HepG2 (cell line): ENCODE measurements at regions not wholly inside any gene's neighbourhood (a gene's known extent, or its start where the extent isn't known, plus 50 kb on each side); places are given as distances from the start of the nearest gene placed in this dataset.
A peak's percentile ranks its signal among the peaks of the same experiment; 100 is the strongest.

Source experiments
- ATAD3A ChIP-seq: sonication (generic); formaldehyde crosslinking; IDR thresholded peaks from 2 replicates; pipeline ENCODE4 v1.4.0; 2020; ENCODE audit warnings: missing genetic modification reagents
- BCL6 ChIP-seq: IDR thresholded peaks from 2 replicates; pipeline ENCODE4 v1.6.1; 2016; ENCODE audit warnings: missing genetic modification reagents, missing compliant biosample characterization
- FOSL2 ChIP-seq: sonication (generic); formaldehyde crosslinking; IDR thresholded peaks from 2 replicates; pipeline ENCODE4 v1.4.0; 2020; ENCODE audit warnings: missing genetic modification reagents
- HOXA3 ChIP-seq: sonication (generic); formaldehyde crosslinking; IDR thresholded peaks from 2 replicates; pipeline ENCODE4 v1.5.0; 2020; ENCODE audit warnings: missing genetic modification reagents
- PRPF4 ChIP-seq: fragments of 200-400 bp; formaldehyde crosslinking; IDR thresholded peaks from 2 replicates; pipeline ENCODE4 v1.6.1; 2016; ENCODE audit warnings: low read length, low read depth; ENCODE audit not compliant: poor library complexity, severe bottlenecking
- RCOR2 ChIP-seq: IDR thresholded peaks from 2 replicates; pipeline ENCODE4 v1.6.1; 2016; ENCODE audit warnings: missing biosample characterization, missing genetic modification reagents
- SIX1 ChIP-seq: sonication (generic); formaldehyde crosslinking; IDR thresholded peaks from 2 replicates; pipeline ENCODE4 v1.4.0; 2020; ENCODE audit warnings: missing genetic modification reagents, borderline replicate concordance
- SOX5 ChIP-seq: IDR thresholded peaks from 2 replicates; pipeline ENCODE4 v1.6.1; 2016; ENCODE audit warnings: borderline replicate concordance
- ZBTB1 ChIP-seq: sonication (generic); formaldehyde crosslinking; IDR thresholded peaks from 2 replicates; pipeline ENCODE4 v1.4.0; 2020; ENCODE audit warnings: missing genetic modification reagents, borderline replicate concordance
- ZNF160 ChIP-seq: sonication (generic); formaldehyde crosslinking; IDR thresholded peaks from 2 replicates; pipeline ENCODE4 v1.8.0; 2022; ENCODE audit warnings: mild to moderate bottlenecking, inconsistent platforms, missing genetic modification reagents
- ZNF382 ChIP-seq: sonication (generic); formaldehyde crosslinking; IDR thresholded peaks from 2 replicates; pipeline ENCODE4 v1.5.0; 2020; ENCODE audit warnings: missing genetic modification reagents, mild to moderate bottlenecking, borderline replicate concordance
- ZNF556 ChIP-seq: sonication (generic); formaldehyde crosslinking; IDR thresholded peaks from 2 replicates; pipeline ENCODE4 v1.4.0; 2020; ENCODE audit warnings: mild to moderate bottlenecking, missing genetic modification reagents, borderline replicate concordance
- ZNF569 ChIP-seq: sonication (generic); formaldehyde crosslinking; IDR thresholded peaks from 2 replicates; pipeline ENCODE4 v1.5.0; 2020; ENCODE audit warnings: mild to moderate bottlenecking, missing genetic modification reagents, moderate library complexity, borderline replicate concordance
- ZNF713 ChIP-seq: sonication (generic); formaldehyde crosslinking; IDR thresholded peaks from 2 replicates; pipeline ENCODE4 v1.4.0; 2020; ENCODE audit warnings: mild to moderate bottlenecking, missing genetic modification reagents
- ZNF780A ChIP-seq: sonication (generic); formaldehyde crosslinking; IDR thresholded peaks from 2 replicates; pipeline ENCODE4 v1.8.0; 2022; ENCODE audit warnings: mild to moderate bottlenecking, missing genetic modification reagents, moderate library complexity
- TF ChIP-seq, protein P1 (sequence below): sonication (generic); formaldehyde crosslinking; conservative IDR thresholded peaks from 2 replicates; pipeline ENCODE4 v1.4.0; 2020; ENCODE audit warnings: mild to moderate bottlenecking, missing genetic modification reagents, moderate library complexity
- TF ChIP-seq, protein P2 (sequence below): sonication (generic); formaldehyde crosslinking; IDR thresholded peaks from 2 replicates; pipeline ENCODE4 v1.8.0; 2022; ENCODE audit warnings: low read depth, missing genetic modification reagents
- TF ChIP-seq, protein P3 (sequence below): sonication (generic); formaldehyde crosslinking; IDR thresholded peaks from 2 replicates; pipeline ENCODE4 v1.5.0; 2020; ENCODE audit warnings: mild to moderate bottlenecking, missing genetic modification reagents, borderline replicate concordance
- TF ChIP-seq, protein P4 (sequence below): IDR thresholded peaks from 2 replicates; pipeline ENCODE4 v1.6.1; 2016; ENCODE audit warnings: missing genetic modification reagents, missing compliant biosample characterization
- TF ChIP-seq, protein P5 (sequence below): sonication (generic); formaldehyde crosslinking; IDR thresholded peaks from 2 replicates; pipeline ENCODE4 v1.5.0; 2020; ENCODE audit warnings: missing genetic modification reagents

DNA sequence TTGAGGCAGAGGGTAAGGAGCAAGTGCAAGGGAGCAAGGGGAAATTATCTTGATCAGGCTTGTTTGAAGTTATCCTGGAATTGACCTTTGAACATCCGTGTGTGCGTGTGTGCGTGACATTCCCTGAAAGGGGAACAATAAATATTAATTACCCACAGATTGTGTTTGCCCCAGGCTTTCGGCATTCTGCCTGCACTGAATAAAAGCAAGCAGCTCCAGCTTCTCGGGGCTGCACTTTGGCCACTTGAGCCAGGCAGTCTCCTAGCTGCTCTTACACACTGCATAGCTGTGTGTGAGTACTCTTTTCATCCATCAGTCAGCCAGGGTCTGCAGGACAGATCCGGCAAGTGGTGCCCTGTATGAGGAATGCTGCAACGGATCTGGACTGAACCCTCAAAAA, 107.7 kb upstream of the BTN3A2 start (continued):
- TF ChIP-seq, protein P1, sequence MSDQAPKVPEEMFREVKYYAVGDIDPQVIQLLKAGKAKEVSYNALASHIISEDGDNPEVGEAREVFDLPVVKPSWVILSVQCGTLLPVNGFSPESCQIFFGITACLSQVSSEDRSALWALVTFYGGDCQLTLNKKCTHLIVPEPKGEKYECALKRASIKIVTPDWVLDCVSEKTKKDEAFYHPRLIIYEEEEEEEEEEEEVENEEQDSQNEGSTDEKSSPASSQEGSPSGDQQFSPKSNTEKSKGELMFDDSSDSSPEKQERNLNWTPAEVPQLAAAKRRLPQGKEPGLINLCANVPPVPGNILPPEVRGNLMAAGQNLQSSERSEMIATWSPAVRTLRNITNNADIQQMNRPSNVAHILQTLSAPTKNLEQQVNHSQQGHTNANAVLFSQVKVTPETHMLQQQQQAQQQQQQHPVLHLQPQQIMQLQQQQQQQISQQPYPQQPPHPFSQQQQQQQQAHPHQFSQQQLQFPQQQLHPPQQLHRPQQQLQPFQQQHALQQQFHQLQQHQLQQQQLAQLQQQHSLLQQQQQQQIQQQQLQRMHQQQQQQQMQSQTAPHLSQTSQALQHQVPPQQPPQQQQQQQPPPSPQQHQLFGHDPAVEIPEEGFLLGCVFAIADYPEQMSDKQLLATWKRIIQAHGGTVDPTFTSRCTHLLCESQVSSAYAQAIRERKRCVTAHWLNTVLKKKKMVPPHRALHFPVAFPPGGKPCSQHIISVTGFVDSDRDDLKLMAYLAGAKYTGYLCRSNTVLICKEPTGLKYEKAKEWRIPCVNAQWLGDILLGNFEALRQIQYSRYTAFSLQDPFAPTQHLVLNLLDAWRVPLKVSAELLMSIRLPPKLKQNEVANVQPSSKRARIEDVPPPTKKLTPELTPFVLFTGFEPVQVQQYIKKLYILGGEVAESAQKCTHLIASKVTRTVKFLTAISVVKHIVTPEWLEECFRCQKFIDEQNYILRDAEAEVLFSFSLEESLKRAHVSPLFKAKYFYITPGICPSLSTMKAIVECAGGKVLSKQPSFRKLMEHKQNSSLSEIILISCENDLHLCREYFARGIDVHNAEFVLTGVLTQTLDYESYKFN (CRISPR knock-in tag) = peak; percentile 62
- TF ChIP-seq FOSL2 (no peak), ZNF780A (no peak), ZBTB1 (peak; percentile 18; the same call in 1 of the 2 replicates), PRPF4 (no peak), HOXA3 (CRISPR knock-in tag) (peak; percentile 54; the same call in 1 of the 2 replicates), SIX1 (CRISPR knock-in tag) (peak; percentile 35; the same call in 1 of the 2 replicates), SOX5 (peak; percentile 54; the same call in 1 of the 2 replicates), ZNF160 (CRISPR knock-in tag) (no peak), ATAD3A (CRISPR knock-in tag) (no peak), ZNF569 (CRISPR knock-in tag) (no peak), ZNF713 (CRISPR knock-in tag) (no peak), ZNF556 (CRISPR knock-in tag) (no peak), ZNF382 (CRISPR knock-in tag) (no peak), RCOR2 (CRISPR knock-in tag) (no peak), BCL6 (CRISPR knock-in tag) (0 out of 2 replicates have a peak, but pooled peaks have one; percentile 10)
- TF ChIP-seq, protein P2, sequence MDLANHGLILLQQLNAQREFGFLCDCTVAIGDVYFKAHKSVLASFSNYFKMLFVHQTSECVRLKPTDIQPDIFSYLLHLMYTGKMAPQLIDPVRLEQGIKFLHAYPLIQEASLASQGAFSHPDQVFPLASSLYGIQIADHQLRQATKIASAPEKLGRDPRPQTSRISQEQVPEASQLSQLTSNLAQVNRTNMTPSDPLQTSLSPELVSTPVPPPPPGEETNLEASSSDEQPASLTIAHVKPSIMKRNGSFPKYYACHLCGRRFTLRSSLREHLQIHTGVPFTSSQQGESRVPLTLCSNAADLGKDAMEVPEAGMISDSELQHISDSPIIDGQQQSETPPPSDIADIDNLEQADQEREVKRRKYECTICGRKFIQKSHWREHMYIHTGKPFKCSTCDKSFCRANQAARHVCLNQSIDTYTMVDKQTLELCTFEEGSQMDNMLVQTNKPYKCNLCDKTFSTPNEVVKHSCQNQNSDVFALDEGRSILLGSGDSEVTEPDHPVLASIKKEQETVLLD (CRISPR knock-in tag) = no peak
- TF ChIP-seq, protein P3, sequence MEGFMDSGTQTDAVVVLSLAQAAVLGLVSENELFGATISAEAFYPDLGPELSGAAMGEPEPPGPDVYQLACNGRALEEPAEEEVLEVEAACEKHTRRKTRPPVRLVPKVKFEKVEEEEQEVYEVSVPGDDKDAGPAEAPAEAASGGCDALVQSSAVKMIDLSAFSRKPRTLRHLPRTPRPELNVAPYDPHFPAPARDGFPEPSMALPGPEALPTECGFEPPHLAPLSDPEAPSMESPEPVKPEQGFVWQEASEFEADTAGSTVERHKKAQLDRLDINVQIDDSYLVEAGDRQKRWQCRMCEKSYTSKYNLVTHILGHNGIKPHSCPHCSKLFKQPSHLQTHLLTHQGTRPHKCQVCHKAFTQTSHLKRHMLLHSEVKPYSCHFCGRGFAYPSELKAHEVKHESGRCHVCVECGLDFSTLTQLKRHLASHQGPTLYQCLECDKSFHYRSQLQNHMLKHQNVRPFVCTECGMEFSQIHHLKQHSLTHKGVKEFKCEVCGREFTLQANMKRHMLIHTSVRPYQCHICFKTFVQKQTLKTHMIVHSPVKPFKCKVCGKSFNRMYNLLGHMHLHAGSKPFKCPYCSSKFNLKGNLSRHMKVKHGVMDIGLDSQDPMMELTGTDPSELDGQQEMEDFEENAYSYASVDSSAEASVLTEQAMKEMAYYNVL (CRISPR knock-in tag) = 0 out of 2 replicates have a peak, but pooled peaks have one; percentile 50
- TF ChIP-seq, protein P4, sequence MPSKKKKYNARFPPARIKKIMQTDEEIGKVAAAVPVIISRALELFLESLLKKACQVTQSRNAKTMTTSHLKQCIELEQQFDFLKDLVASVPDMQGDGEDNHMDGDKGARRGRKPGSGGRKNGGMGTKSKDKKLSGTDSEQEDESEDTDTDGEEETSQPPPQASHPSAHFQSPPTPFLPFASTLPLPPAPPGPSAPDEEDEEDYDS (CRISPR knock-in tag) = peak; percentile 49
- TF ChIP-seq, protein P5, sequence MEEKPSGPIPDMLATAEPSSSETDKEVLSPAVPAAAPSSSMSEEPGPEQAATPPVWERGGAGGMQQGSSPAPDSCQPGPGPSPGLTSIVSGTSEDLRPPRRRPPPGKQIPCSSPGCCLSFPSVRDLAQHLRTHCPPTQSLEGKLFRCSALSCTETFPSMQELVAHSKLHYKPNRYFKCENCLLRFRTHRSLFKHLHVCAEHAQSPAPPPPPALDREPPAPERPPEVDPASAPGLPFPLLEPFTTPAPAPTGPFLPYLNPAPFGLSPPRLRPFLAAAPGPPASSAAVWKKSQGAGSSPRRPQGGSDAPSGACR (CRISPR knock-in tag) = 0 out of 2 replicates have a peak, but pooled peaks have one; percentile 28
